H1 (cell line): ENCODE measurements at regions not wholly inside any gene's neighbourhood (a gene's known extent, or its start where the extent isn't known, plus 50 kb on each side); places are given as distances from the start of the nearest gene placed in this dataset.

Experiments
- CTCF ChIA-PET: fragments of 300-600 bp; sonication (Branson Sonifier 250); formaldehyde crosslinking; loops from one replicate; lab custom pipeline; 2021; ENCODE audit not compliant: partially characterized antibody; lab: Charles Lee
- POLR2A ChIA-PET: fragments of 300-600 bp; sonication (Branson Sonifier 250); formaldehyde crosslinking; loops from one replicate; lab custom pipeline; 2021; ENCODE audit warnings: inconsistent platforms; ENCODE audit not compliant: partially characterized antibody; lab: Charles Lee
- DNase-seq, 2 experiments: peaks; one replicate each; pipeline versions ENCODE4 v3.0.0 to v3.0.0-alpha.2; 2010 to 2022; ENCODE audit warnings: low spot score in 2 of 2, low read depth in 1 of 2, mixed read lengths in 1 of 2
- FAIRE-seq: peaks from 2 replicates; lab custom pipeline; 2011; peaks lifted over from hg19 to GRCh38; lab: Jason Lieb, UNC
- H2AFZ ChIP-seq: 2 replicates; pipeline ENCODE4 v1.8.1; 2012; ENCODE audit warnings: low read length, inconsistent platforms
- H2AK5ac ChIP-seq: 2 replicates; pipeline ENCODE4 v1.6.1; 2013; ENCODE audit warnings: low read depth, low read length
- H2BK120ac ChIP-seq: replicated peaks from 2 replicates; pipeline ENCODE3; 2013; ENCODE audit warnings: low read depth, low read length, inconsistent platforms
- H2BK12ac ChIP-seq: 2 replicates; pipeline ENCODE4 v1.6.1; 2013; ENCODE audit warnings: low read depth, low read length
- H2BK15ac ChIP-seq: 2 replicates; pipeline ENCODE4 v1.6.1; 2013; ENCODE audit warnings: low read length
- H2BK20ac ChIP-seq: 2 replicates; pipeline ENCODE4 v1.6.1; 2013; ENCODE audit warnings: low read length
- H2BK5ac ChIP-seq: 2 replicates; pipeline ENCODE4 v1.6.1; 2013; ENCODE audit warnings: low read depth, low read length
- H3K14ac ChIP-seq: 2 replicates; pipeline ENCODE4 v1.6.1; 2013; ENCODE audit warnings: inconsistent platforms; ENCODE audit not compliant: insufficient read length
- H3K18ac ChIP-seq: 2 replicates; pipeline ENCODE4 v1.6.1; 2013; ENCODE audit warnings: low read length; ENCODE audit errors: extremely low read depth
- H3K23ac ChIP-seq: 2 replicates; pipeline ENCODE4 v1.6.1; 2013; ENCODE audit warnings: inconsistent platforms; ENCODE audit not compliant: insufficient read length
- H3K23me2 ChIP-seq: 2 replicates; pipeline ENCODE4 v1.6.1; 2013; ENCODE audit warnings: low read depth, low read length
- H3K27ac ChIP-seq: 2 replicates; pipeline ENCODE4 v1.6.1; 2011; ENCODE audit warnings: low read depth, low read length, inconsistent platforms
- H3K27me3 ChIP-seq, 4 experiments: replicated peaks in 1 of 4; 1 replicate in 1 of 4; 2 replicates in 3 of 4; pipeline versions ENCODE4 v1.6.1 to v1.8.1; 2011 to 2013; ENCODE audit warnings: low read length in 3 of 4, mild to moderate bottlenecking in 3 of 4, inconsistent platforms in 2 of 4, mixed read lengths in 2 of 4, moderate library complexity in 1 of 4; ENCODE audit not compliant: control insufficient read depth in 3 of 4, insufficient read depth in 3 of 4; ENCODE audit errors: extremely low read depth in 1 of 4
- H3K36me3 ChIP-seq, 4 experiments: 2 replicates each; pipeline versions ENCODE4 v1.6.1 to v1.8.1; 2011 to 2013; ENCODE audit warnings: mild to moderate bottlenecking in 4 of 4, low read length in 3 of 4, moderate library complexity in 2 of 4, control low read depth in 1 of 4, inconsistent platforms in 1 of 4; ENCODE audit not compliant: insufficient read depth in 4 of 4, control insufficient read depth in 2 of 4
- H3K4ac ChIP-seq: replicated peaks from 2 replicates; pipeline ENCODE3; 2013; ENCODE audit warnings: low read length, low read depth, mixed read lengths, inconsistent platforms; ENCODE audit not compliant: insufficient read length
- H3K4me1 ChIP-seq, 4 experiments: replicated peaks in 1 of 4; 1 replicate in 1 of 4; 2 replicates in 3 of 4; pipeline versions ENCODE4 v1.6.1 to v1.8.1; 2011 to 2013; ENCODE audit warnings: low read length in 3 of 4, inconsistent platforms in 2 of 4, mixed read lengths in 1 of 4; ENCODE audit not compliant: insufficient read depth in 4 of 4, control insufficient read depth in 3 of 4
- H3K4me2 ChIP-seq, 2 experiments: 2 replicates each; pipeline versions ENCODE4 v1.6.1 to v1.8.1; 2011 to 2013; ENCODE audit warnings: low read depth in 2 of 2, low read length in 2 of 2, control low read depth in 1 of 2, inconsistent platforms in 1 of 2, mild to moderate bottlenecking in 1 of 2; ENCODE audit not compliant: insufficient read depth in 1 of 2
- H3K4me3 ChIP-seq, 4 experiments: fragments of 200-600, 300-600 bp in 1 of 4; sonication (generic), shearing (Covaris generic), sonication (Bioruptor Twin) in 1 of 4; 2 replicates each; pipeline versions ENCODE4 v1.5.1 to v1.8.1; 2011 to 2016; ENCODE audit warnings: low read length in 4 of 4, low read depth in 3 of 4, control low read depth in 2 of 4, inconsistent platforms in 2 of 4, mild to moderate bottlenecking in 2 of 4, mixed read lengths in 1 of 4, moderate library complexity in 1 of 4; ENCODE audit not compliant: insufficient read depth in 2 of 4; ENCODE audit errors: extremely low read depth in 1 of 4
- H3K56ac ChIP-seq: replicated peaks from 2 replicates; pipeline ENCODE3; 2013; ENCODE audit warnings: low read depth, mild to moderate bottlenecking, mixed read lengths, low read length, inconsistent platforms; ENCODE audit not compliant: insufficient read length
- H3K79me1 ChIP-seq: 2 replicates; pipeline ENCODE4 v1.6.1; 2013; ENCODE audit warnings: low read depth, low read length, control low read depth
- H3K79me2 ChIP-seq, 2 experiments: 2 replicates each; pipeline versions ENCODE4 v1.6.1 to v1.8.1; 2012 to 2013; ENCODE audit warnings: low read length in 2 of 2, mild to moderate bottlenecking in 2 of 2, inconsistent platforms in 1 of 2; ENCODE audit not compliant: insufficient read depth in 2 of 2, control insufficient read depth in 1 of 2
- H3K9ac ChIP-seq, 4 experiments: replicated peaks in 1 of 4; 1 replicate in 1 of 4; 2 replicates in 3 of 4; pipeline versions ENCODE4 v1.6.1 to v1.8.1; 2011 to 2013; ENCODE audit warnings: low read depth in 3 of 4, low read length in 3 of 4, control low read depth in 2 of 4, mild to moderate bottlenecking in 2 of 4, moderate library complexity in 2 of 4, inconsistent platforms in 1 of 4; ENCODE audit errors: extremely low read depth in 1 of 4
- H3K9me3 ChIP-seq, 2 experiments: 2 replicates each; pipeline versions ENCODE4 v1.6.1 to v1.8.1; 2012 to 2013; ENCODE audit warnings: mild to moderate bottlenecking in 2 of 2, moderate library complexity in 2 of 2, control low read depth in 1 of 2, inconsistent platforms in 1 of 2, low read depth in 1 of 2, low read length in 1 of 2, mixed read lengths in 1 of 2; ENCODE audit not compliant: insufficient read depth in 2 of 2
- H4K20me1 ChIP-seq, 2 experiments: replicated peaks in 1 of 2; 2 replicates each; pipeline versions ENCODE3 to v1.8.1; 2011 to 2013; ENCODE audit warnings: inconsistent platforms in 2 of 2, low read length in 2 of 2, mild to moderate bottlenecking in 1 of 2; ENCODE audit not compliant: insufficient read depth in 2 of 2, control insufficient read depth in 1 of 2
- H4K5ac ChIP-seq: 2 replicates; pipeline ENCODE4 v1.6.1; 2013; ENCODE audit warnings: low read length, low read depth, mixed read lengths, inconsistent platforms; ENCODE audit not compliant: insufficient read length
- H4K8ac ChIP-seq: 2 replicates; pipeline ENCODE4 v1.8.0; 2013; ENCODE audit warnings: mild to moderate bottlenecking, moderate library complexity, low read length, inconsistent platforms; ENCODE audit not compliant: insufficient read depth; ENCODE audit errors: extremely low read depth
- H4K91ac ChIP-seq: replicated peaks from 2 replicates; pipeline ENCODE3; 2013; ENCODE audit warnings: low read length, mixed read lengths, inconsistent platforms; ENCODE audit not compliant: insufficient read length
- BRCA1 ChIP-seq: IDR thresholded peaks from 2 replicates; pipeline ENCODE4 v1.6.1; 2012; ENCODE audit warnings: low read depth, low read length, improper control_type of control experiment
- E2F6 ChIP-seq: IDR thresholded peaks from 2 replicates; pipeline ENCODE4 v1.6.1; 2012; ENCODE audit warnings: inconsistent platforms
- HDAC2 ChIP-seq, 2 experiments: fragments of 300-600 bp in 1 of 2; sonication (generic) in 1 of 2; IDR thresholded peaks; 2 replicates each; pipeline ENCODE4 v1.6.1; 2011 to 2012; ENCODE audit warnings: low read depth in 2 of 2, low read length in 2 of 2, mild to moderate bottlenecking in 2 of 2, moderate library complexity in 2 of 2, borderline replicate concordance in 1 of 2, inconsistent platforms in 1 of 2
- KDM1A ChIP-seq: fragments of 200-600, 300-600 bp; sonication (generic); IDR thresholded peaks from 2 replicates; pipeline ENCODE4 v1.7.1; 2016; ENCODE audit warnings: mild to moderate bottlenecking, low read length, borderline replicate concordance
- KDM5A ChIP-seq: fragments of 200-600 bp; IDR thresholded peaks from 2 replicates; pipeline ENCODE4 v1.7.1; 2012; ENCODE audit warnings: mild to moderate bottlenecking, low read length, inconsistent platforms, mixed read lengths
- NRF1 ChIP-seq: IDR thresholded peaks from 2 replicates; pipeline ENCODE4 v1.6.1; 2011; ENCODE audit warnings: mild to moderate bottlenecking, low read depth, low read length, improper control_type of control experiment
- PHF8 ChIP-seq: fragments of 200-600 bp; sonication (generic); conservative IDR thresholded peaks from 2 replicates; pipeline ENCODE4 v1.7.1; 2012; ENCODE audit warnings: low read depth, mild to moderate bottlenecking, inconsistent platforms, low read length, moderate library complexity
- RNF2 ChIP-seq: fragments of 200-900, 300-1000 bp; sonication (generic); IDR thresholded peaks from 2 replicates; pipeline ENCODE4 v1.7.1; 2016; ENCODE audit warnings: borderline replicate concordance, low read depth, mild to moderate bottlenecking, antibody characterized with exemption, low read length; ENCODE audit not compliant: poor library complexity, severe bottlenecking; ENCODE audit errors: missing control alignments

GRCh38 chr14:82913396-82913795 lies 1379.7 kb upstream of the SEL1L start:
- Histone ChIP-seq H3K23ac (no peak overlapping the region), H3K4me1 (no peaks in the 10 kb centered on the region), H3K4ac (no peak overlapping the region), H3K4me3 (no peak overlapping the region), H2AFZ (no peak overlapping the region), H3K14ac (no peak overlapping the region), H3K4me2 (no peak overlapping the region), H4K20me1 (no peaks in the 10 kb centered on the region), H3K56ac (no peak overlapping the region), H4K8ac (no peak overlapping the region), H2BK20ac (no peak overlapping the region), H3K27me3 (no peaks in the 10 kb centered on the region), H2BK5ac (no peak overlapping the region), H4K91ac (no peak overlapping the region), H2BK12ac (no peak overlapping the region), H3K9me3 (no peaks in the 10 kb centered on the region), H2BK15ac (no peak overlapping the region), H3K79me2 (no peaks in the 10 kb centered on the region), H2AK5ac (no peak overlapping the region), H4K5ac (no peak overlapping the region), H3K9ac (no peak overlapping the region), H3K27ac (no peak overlapping the region), H3K18ac (no peak overlapping the region), H3K23me2 (no peaks in the 10 kb centered on the region), H2BK120ac (no peak overlapping the region), H3K79me1 (no peaks in the 10 kb centered on the region), H3K36me3 (no peaks in the 10 kb centered on the region)
- CTCF ChIA-PET = interaction anchor here (0.8 to 1.3 kb wide), 2 partner anchors 57 to 158 kb away, joined by 3 to 4 read pairs; no protein-coding TSS in a partner anchor
- POLR2A ChIA-PET = no interaction called here
- DNase-seq (no peak), FAIRE-seq (no peak)
- TF ChIP-seq NRF1 (no peak), HDAC2 (IDR thresholded peaks at IDR 0.05; ENCODE audit: borderline replicate concordance in 1 of 2, low read depth in 2 of 2, low read length in 2 of 2) (no peak), KDM1A (no peak), PHF8 (no peak), KDM5A (no peak), E2F6 (no peak), RNF2 (no peak), BRCA1 (no peak)
